ENCODE measurements at regions not wholly inside any gene's neighbourhood (a gene's known extent, or its start where the extent isn't known, plus 50 kb on each side); places are given as distances from the start of the nearest gene placed in this dataset.
"Not testable (repeated sequence)": the region's sequence is repeated elsewhere in the genome, so short reads cannot be mapped to it uniquely, and the experiment has no call there.

- DNase-seq: no peak
These were observed 347.6 kb downstream of the PTPRC start for GRCh38 chr1:198986442-198986841.

GRCh38 chr1:199002661-199003060 is 363.8 kb downstream of the PTPRC start:
- DNase-seq: no peak

- DNase-seq: no peak
These were observed 368.6 kb downstream of the PTPRC start for GRCh38 chr1:199007423-199007822.

GRCh38 chr1:199009447-199009846 is 370.6 kb downstream of the PTPRC start:
- DNase-seq: no peak

GRCh38 chr1:199010492-199010891 is 371.7 kb downstream of the PTPRC start:
- no peak for DNase-seq

GRCh38 chr1:199010933-199011332 is 372.1 kb downstream of the PTPRC start:
- no peak for DNase-seq

- no peak for DNase-seq
These were observed 377.0 kb downstream of the PTPRC start for GRCh38 chr1:199015799-199016198.

GRCh38 chr1:199018471-199019135 is 379.8 kb downstream of the PTPRC start:
- no peak for DNase-seq

- DNase-seq: no peak
These were observed 381.2 kb downstream of the PTPRC start for GRCh38 chr1:199020051-199020450.

GRCh38 chr1:199020904-199021303 is 382.1 kb downstream of the PTPRC start:
- DNase-seq: no peak

GRCh38 chr1:199029401-199029800 is 390.6 kb downstream of the PTPRC start:
- no peak for DNase-seq

- no peak for DNase-seq
These were observed 391.0 kb downstream of the PTPRC start for GRCh38 chr1:199029855-199030254.

- DNase-seq: not testable (repeated sequence)
These were observed 391.7 kb downstream of the PTPRC start for GRCh38 chr1:199030541-199030940.

GRCh38 chr1:199031170-199031569 is 392.3 kb downstream of the PTPRC start:
- DNase-seq: not testable (repeated sequence)

GRCh38 chr1:199032479-199032878 is 393.6 kb downstream of the PTPRC start:
- DNase-seq: not testable (repeated sequence)

GRCh38 chr1:199033661-199034060 is 394.8 kb downstream of the PTPRC start:
- DNase-seq: no peak

- no peak for DNase-seq
These were observed 399.3 kb downstream of the PTPRC start for GRCh38 chr1:199038156-199038555.

GRCh38 chr1:199040076-199040905 is 401.5 kb downstream of the PTPRC start:
- DNase-seq: no peak

GRCh38 chr1:199041173-199041914 is 402.5 kb downstream of the PTPRC start:
- no peak for DNase-seq

- no peak for DNase-seq
These were observed 403.4 kb downstream of the PTPRC start for GRCh38 chr1:199042193-199042592.

- no peak for DNase-seq
These were observed 405.4 kb downstream of the PTPRC start for GRCh38 chr1:199044191-199044590.

GRCh38 chr1:199046618-199047017 is 407.8 kb downstream of the PTPRC start:
- DNase-seq: no peak

- DNase-seq: no peak
These were observed 415.9 kb downstream of the PTPRC start for GRCh38 chr1:199054694-199055093.

GRCh38 chr1:199057322-199057721 is 418.5 kb downstream of the PTPRC start:
- DNase-seq: no peak
